ENCODE measurements at regions not wholly inside any gene's neighbourhood (a gene's known extent, or its start where the extent isn't known, plus 50 kb on each side); places are given as distances from the start of the nearest gene placed in this dataset.

DNA sequence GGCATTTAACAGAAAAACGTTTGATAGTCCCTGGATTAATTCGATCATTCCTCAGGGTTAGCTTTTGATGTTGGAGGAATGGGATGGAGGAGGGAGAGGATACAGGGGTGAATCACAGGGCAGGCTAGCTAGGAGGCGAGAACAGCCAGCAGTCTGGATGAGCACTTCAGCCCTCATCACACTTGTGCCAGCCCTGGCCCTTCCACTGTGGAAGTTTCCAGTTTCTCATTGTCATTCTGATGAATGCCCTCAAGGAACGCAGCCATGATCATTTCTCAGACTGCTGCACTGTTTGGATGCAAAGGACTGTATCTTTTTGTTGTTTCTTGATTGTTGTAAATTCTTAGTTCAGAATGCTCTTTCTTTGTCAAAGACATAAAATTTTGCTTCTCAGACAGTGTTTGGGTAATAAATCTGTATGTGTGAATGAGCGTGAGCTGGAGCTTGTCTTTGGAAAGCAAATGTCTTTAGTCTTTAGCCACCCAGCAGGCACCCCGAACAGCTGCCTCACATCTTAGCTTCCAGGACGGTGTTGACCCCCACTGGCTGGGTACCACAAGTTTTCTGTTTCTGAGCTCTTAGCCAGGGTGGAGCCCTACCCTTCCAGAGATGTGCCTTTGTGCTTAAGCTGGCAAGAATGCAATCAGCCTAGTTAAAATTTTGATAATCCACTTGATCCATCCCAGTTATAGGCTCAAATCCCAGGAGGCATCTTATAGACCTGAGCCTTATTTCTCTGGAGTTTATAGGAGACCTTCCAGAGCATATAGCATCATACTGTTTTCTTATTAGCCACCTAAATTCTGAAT lies 121.1 kb downstream of the PDCD6IP start:
- Histone ChIP-seq H3K9me3 (no peaks in the 10 kb centered on the region), H3K27ac (no peak overlapping the region), H3K36me3 (no peaks in the 10 kb centered on the region), H3K27me3 (no peaks in the 10 kb centered on the region), H3K4me3 (replicated peaks in 1 of 3) (no peak overlapping the region), H3K4me1 (no peaks in the 10 kb centered on the region)
- no peak for DNase-seq
- no peak for TF ChIP-seq POLR2A (IDR thresholded peaks at IDR 0.05)
- TF ChIP-seq, protein P1, sequence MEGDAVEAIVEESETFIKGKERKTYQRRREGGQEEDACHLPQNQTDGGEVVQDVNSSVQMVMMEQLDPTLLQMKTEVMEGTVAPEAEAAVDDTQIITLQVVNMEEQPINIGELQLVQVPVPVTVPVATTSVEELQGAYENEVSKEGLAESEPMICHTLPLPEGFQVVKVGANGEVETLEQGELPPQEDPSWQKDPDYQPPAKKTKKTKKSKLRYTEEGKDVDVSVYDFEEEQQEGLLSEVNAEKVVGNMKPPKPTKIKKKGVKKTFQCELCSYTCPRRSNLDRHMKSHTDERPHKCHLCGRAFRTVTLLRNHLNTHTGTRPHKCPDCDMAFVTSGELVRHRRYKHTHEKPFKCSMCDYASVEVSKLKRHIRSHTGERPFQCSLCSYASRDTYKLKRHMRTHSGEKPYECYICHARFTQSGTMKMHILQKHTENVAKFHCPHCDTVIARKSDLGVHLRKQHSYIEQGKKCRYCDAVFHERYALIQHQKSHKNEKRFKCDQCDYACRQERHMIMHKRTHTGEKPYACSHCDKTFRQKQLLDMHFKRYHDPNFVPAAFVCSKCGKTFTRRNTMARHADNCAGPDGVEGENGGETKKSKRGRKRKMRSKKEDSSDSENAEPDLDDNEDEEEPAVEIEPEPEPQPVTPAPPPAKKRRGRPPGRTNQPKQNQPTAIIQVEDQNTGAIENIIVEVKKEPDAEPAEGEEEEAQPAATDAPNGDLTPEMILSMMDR (IDR thresholded peaks at IDR 0.05) = no peak
- whole genome bisulfite sequencing, 2 donors = 77 to 81% methylated on average over 7 of the region's 7 CpGs
- intact Hi-C loops (cut with DNase I) = no loop called here

DNA sequence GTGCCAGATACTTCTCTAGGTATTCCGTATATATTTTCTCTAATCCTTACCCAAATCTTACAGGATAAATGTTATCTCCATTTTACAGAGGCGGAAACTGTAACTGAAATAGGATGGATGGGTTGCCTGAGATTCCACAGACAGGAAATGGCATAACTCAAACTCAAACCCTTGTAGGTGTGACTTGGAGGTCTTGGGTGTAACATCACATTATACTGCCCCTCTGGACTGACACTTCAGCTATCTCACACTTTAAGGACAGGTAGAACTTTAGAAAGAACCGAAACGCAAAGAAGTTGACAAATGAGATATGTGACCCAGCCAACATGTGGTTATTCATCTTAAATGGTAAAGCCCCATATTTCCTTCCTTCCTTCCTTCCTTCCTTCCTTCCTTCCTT lies 122.1 kb downstream of the PDCD6IP start:
- intact Hi-C loops (cut with DNase I) = no loop called here
- DNase-seq = no peak
- 93 to 94% methylated on average over 4 of the region's 4 CpGs for WGBS, 2 donors
- Histone ChIP-seq H3K4me1 (no peaks in the 10 kb centered on the region), H3K4me3 (replicated peaks in 1 of 3) (no peak overlapping the region), H3K9me3 (no peaks in the 10 kb centered on the region), H3K27ac (no peak overlapping the region), H3K27me3 (no peaks in the 10 kb centered on the region), H3K36me3 (no peaks in the 10 kb centered on the region)
- TF ChIP-seq POLR2A (IDR thresholded peaks at IDR 0.05) = no peak
- TF ChIP-seq, protein P1 (IDR thresholded peaks at IDR 0.05) = no peak

DNA sequence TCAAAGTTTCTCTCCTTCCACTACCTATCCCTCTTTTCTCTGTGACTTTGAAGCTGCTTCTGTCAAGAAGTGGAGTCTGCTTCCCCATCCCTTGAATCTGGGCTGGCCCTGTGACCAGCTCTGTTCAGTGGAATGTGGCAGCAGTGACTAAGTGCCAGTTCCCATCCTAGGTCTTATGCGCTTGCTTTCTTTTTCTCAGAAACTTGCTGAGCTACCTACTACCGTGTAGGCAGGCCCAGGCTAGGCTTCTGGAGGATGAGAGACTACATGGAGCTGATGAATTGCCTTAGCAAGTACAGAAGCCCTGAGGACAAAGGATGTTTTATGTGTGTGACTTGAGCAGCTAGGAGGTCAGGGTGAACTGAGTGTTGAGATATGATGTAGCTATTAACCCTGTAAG lies 123.2 kb downstream of the PDCD6IP start:
- H3K27me3 ChIP-seq = no peaks in the 10 kb centered on the region
- no peaks in the 10 kb centered on the region for H3K9me3 ChIP-seq
- TF ChIP-seq, protein P1 (IDR thresholded peaks at IDR 0.05) = no peak
- TF ChIP-seq POLR2A (IDR thresholded peaks at IDR 0.05) = no peak
- no peak for DNase-seq
- H3K36me3 ChIP-seq = no peaks in the 10 kb centered on the region
- intact Hi-C loops (cut with DNase I) = no loop called here
- 78% methylated on average over 2 of the region's 2 CpGs for WGBS, 2 donors
- H3K27ac ChIP-seq = no peak overlapping the region
- no peak overlapping the region for H3K4me3 ChIP-seq (replicated peaks in 1 of 3)
- no peaks in the 10 kb centered on the region for H3K4me1 ChIP-seq

- Histone ChIP-seq H3K4me3 (replicated peaks in 1 of 3) (no peak overlapping the region), H3K27me3 (no peaks in the 10 kb centered on the region), H3K9me3 (no peaks in the 10 kb centered on the region), H3K4me1 (no peaks in the 10 kb centered on the region), H3K27ac (no peak overlapping the region), H3K36me3 (no peaks in the 10 kb centered on the region)
- 84 to 86% methylated on average over 3 of the region's 3 CpGs for WGBS, 2 donors
- TF ChIP-seq POLR2A (IDR thresholded peaks at IDR 0.05) = no peak
- TF ChIP-seq, protein P1 (IDR thresholded peaks at IDR 0.05) = no peak
- DNase-seq = no peak
- intact Hi-C loops (cut with DNase I) = no loop called here
These were observed 128.7 kb downstream of the PDCD6IP start for GRCh38 chr3:33926998-33927605.

- TF ChIP-seq, protein P1 (IDR thresholded peaks at IDR 0.05) = no peak
- TF ChIP-seq POLR2A (IDR thresholded peaks at IDR 0.05) = no peak
- no peak overlapping the region for H3K4me3 ChIP-seq (replicated peaks in 1 of 3)
- intact Hi-C loops (cut with DNase I) = no loop called here
- no peaks in the 10 kb centered on the region for H3K36me3 ChIP-seq
- WGBS, 2 donors = 70 to 78% methylated on average over 2 of the region's 2 CpGs
- H3K27ac ChIP-seq = no peak overlapping the region
- H3K4me1 ChIP-seq = no peaks in the 10 kb centered on the region
- H3K27me3 ChIP-seq = no peaks in the 10 kb centered on the region
- no peak for DNase-seq
- no peaks in the 10 kb centered on the region for H3K9me3 ChIP-seq
These were observed 131.4 kb downstream of the PDCD6IP start for GRCh38 chr3:33929813-33930212.
